CD8-positive, alpha-beta memory T cell (primary cell): ENCODE measurements at regions not wholly inside any gene's neighbourhood (a gene's known extent, or its start where the extent isn't known, plus 50 kb on each side); places are given as distances from the start of the nearest gene placed in this dataset.

ENCODE experiments used
- CTCF ChIA-PET: fragments of 350-600 bp; sonication (Branson Sonifier 250); formaldehyde crosslinking; loops from one replicate; lab custom pipeline; 2021; ENCODE audit warnings: antibody characterized with exemption; lab: Charles Lee
- POLR2A ChIA-PET: fragments of 350-600 bp; sonication (Branson Sonifier 250); formaldehyde crosslinking; loops from one replicate; lab custom pipeline; 2021; ENCODE audit warnings: antibody characterized with exemption; lab: Charles Lee
- DNase-seq, 5 donors: peaks; one replicate each; pipeline versions ENCODE4 v3.0.0 to v3.0.0-alpha.2; 2020 to 2022; ENCODE audit warnings: mixed read lengths in 1 of 5
- H3K27ac ChIP-seq: one replicate; pipeline ENCODE4 v1.7.0; 2013; ENCODE audit warnings: low read depth, mild to moderate bottlenecking, low read length, moderate library complexity
- H3K27me3 ChIP-seq: 2 replicates; pipeline ENCODE4 v1.7.0; 2013; ENCODE audit warnings: low read length, mild to moderate bottlenecking; ENCODE audit not compliant: insufficient read depth, poor library complexity, severe bottlenecking
- H3K36me3 ChIP-seq: 2 replicates; pipeline ENCODE4 v1.7.0; 2013; ENCODE audit warnings: mild to moderate bottlenecking, low read length, moderate library complexity; ENCODE audit not compliant: insufficient read depth
- H3K4me1 ChIP-seq: 2 replicates; pipeline ENCODE4 v1.7.0; 2013; ENCODE audit warnings: mild to moderate bottlenecking, low read length, moderate library complexity; ENCODE audit not compliant: insufficient read depth
- H3K4me3 ChIP-seq: 2 replicates; pipeline ENCODE4 v1.7.0; 2013; ENCODE audit warnings: mild to moderate bottlenecking, low read length
- H3K9me3 ChIP-seq: 2 replicates; pipeline ENCODE4 v1.7.0; 2013; ENCODE audit warnings: mild to moderate bottlenecking, low read length
- H3K27ac Mint-ChIP-seq, 8 donors: one replicate each; pipeline ENCODE4 v1.8.0; 2020 to 2021; ENCODE audit warnings: mixed read lengths in 8 of 8, mild to moderate bottlenecking in 6 of 8, inconsistent platforms in 3 of 8, moderate library complexity in 3 of 8
- H3K27me3 Mint-ChIP-seq, 2 donors: one replicate each; pipeline ENCODE4 v1.8.0; 2020 to 2021; ENCODE audit warnings: mixed read lengths in 2 of 2, mild to moderate bottlenecking in 1 of 2, moderate library complexity in 1 of 2
- H3K36me3 Mint-ChIP-seq, 3 donors: one replicate each; pipeline ENCODE4 v1.8.0; 2020 to 2021; ENCODE audit warnings: mixed read lengths in 3 of 3, inconsistent platforms in 1 of 3, mild to moderate bottlenecking in 1 of 3
- H3K4me1 Mint-ChIP-seq, 3 donors: one replicate each; pipeline ENCODE4 v1.8.0; 2020 to 2021; ENCODE audit warnings: mixed read lengths in 3 of 3, inconsistent platforms in 1 of 3, mild to moderate bottlenecking in 1 of 3
- H3K4me3 Mint-ChIP-seq, 7 donors: one replicate each; pipeline ENCODE4 v1.8.0; 2020 to 2021; ENCODE audit warnings: mixed read lengths in 7 of 7, mild to moderate bottlenecking in 6 of 7, moderate library complexity in 4 of 7, inconsistent platforms in 2 of 7
- H3K9me3 Mint-ChIP-seq, 5 donors: one replicate each; pipeline ENCODE4 v1.8.0; 2020 to 2022; ENCODE audit warnings: mixed read lengths in 5 of 5, mild to moderate bottlenecking in 3 of 5, moderate library complexity in 2 of 5, inconsistent platforms in 1 of 5

- no peaks in the 10 kb centered on the region for H3K36me3 Mint-ChIP-seq
- ChIA-PET CTCF (no interaction called here), POLR2A (no interaction called here)
- no peak overlapping the region for H3K4me3 ChIP-seq
- H3K36me3 ChIP-seq: no peaks in the 10 kb centered on the region
- H3K27me3 ChIP-seq: no peaks in the 10 kb centered on the region
- H3K9me3 Mint-ChIP-seq: peaks cover 0 to 3% (median 0%) of the 10 kb centered on the region in 5 donors
- H3K27ac ChIP-seq: no peak overlapping the region
- H3K27ac Mint-ChIP-seq: no peak overlapping the region
- peaks cover 11 to 12% of the 10 kb centered on the region in 2 donors for H3K27me3 Mint-ChIP-seq
- DNase-seq: no peak
- H3K4me1 ChIP-seq: no peaks in the 10 kb centered on the region
- H3K4me1 Mint-ChIP-seq: no peaks in the 10 kb centered on the region
- no peak overlapping the region for H3K4me3 Mint-ChIP-seq
- no peaks in the 10 kb centered on the region for H3K9me3 ChIP-seq
Observed at GRCh38 chr16:14018851-14019250, 52.3 kb upstream of the MRTFB start.

- ChIA-PET POLR2A (no interaction called here), CTCF (no interaction called here)
- H3K27ac ChIP-seq: no peak overlapping the region
- H3K36me3 ChIP-seq: no peaks in the 10 kb centered on the region
- Mint-ChIP-seq H3K27ac (no peak overlapping the region), H3K9me3 (peaks cover 0 to 5% (median 2%) of the 10 kb centered on the region in 5 donors), H3K36me3 (no peaks in the 10 kb centered on the region), H3K4me1 (no peaks in the 10 kb centered on the region), H3K4me3 (no peak overlapping the region), H3K27me3 (peaks cover 10 to 18% of the 10 kb centered on the region in 2 donors)
- DNase-seq: no peak
- H3K27me3 ChIP-seq: no peaks in the 10 kb centered on the region
- no peak overlapping the region for H3K4me3 ChIP-seq
- no peaks in the 10 kb centered on the region for H3K9me3 ChIP-seq
- no peaks in the 10 kb centered on the region for H3K4me1 ChIP-seq
Observed at GRCh38 chr16:14020141-14020540, 51.0 kb upstream of the MRTFB start.
